Epithelial cell of esophagus (primary cell): ENCODE measurements at regions not wholly inside any gene's neighbourhood (a gene's known extent, or its start where the extent isn't known, plus 50 kb on each side); places are given as distances from the start of the nearest gene placed in this dataset.

Source experiments
- DNase-seq: peaks from one replicate; pipeline ENCODE4 v3.0.0; 2010; ENCODE audit warnings: low read depth
- H3K4me3 ChIP-seq: 2 replicates; pipeline ENCODE4 v1.5.1; 2011; ENCODE audit warnings: mild to moderate bottlenecking, low read length, control low read depth
- CTCF ChIP-seq: IDR thresholded peaks from 2 replicates; pipeline ENCODE4 v1.5.1; 2011; ENCODE audit warnings: low read depth, mild to moderate bottlenecking, low read length, control low read depth, inconsistent platforms; ENCODE audit not compliant: insufficient read depth; ENCODE audit errors: missing control alignments

GRCh38 chr13:89034015-89034414 is 1362.8 kb downstream of the SLITRK5 start:
- no peak for TF ChIP-seq CTCF
- no peak for DNase-seq
- no peak overlapping the region for H3K4me3 ChIP-seq

DNA sequence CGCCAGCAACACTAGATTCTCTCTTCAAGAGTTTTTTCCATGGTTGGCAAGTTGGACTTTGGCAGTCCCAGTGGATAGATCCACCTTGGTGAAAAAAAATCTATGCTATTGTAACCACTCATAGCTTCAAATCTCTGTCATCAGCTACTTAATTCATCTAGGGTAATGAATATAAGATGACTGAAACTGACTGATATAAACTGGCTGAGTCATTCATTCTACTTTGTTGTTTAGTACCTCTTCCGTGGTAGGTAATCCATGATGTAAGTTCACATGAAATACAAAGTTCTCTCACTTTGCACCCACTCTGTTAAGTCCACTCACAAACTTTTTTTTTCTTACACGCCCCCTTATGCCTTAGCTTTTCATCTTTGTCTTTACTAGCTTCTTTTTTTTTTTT is 1381.5 kb downstream of the SLITRK5 start:
- no peak for TF ChIP-seq CTCF
- DNase-seq = peak; percentile 35
- no peak overlapping the region for H3K4me3 ChIP-seq

GRCh38 chr13:89053418-89053817 is 1382.2 kb downstream of the SLITRK5 start:
- no peak for TF ChIP-seq CTCF
- no peak for DNase-seq
- no peak overlapping the region for H3K4me3 ChIP-seq

DNA sequence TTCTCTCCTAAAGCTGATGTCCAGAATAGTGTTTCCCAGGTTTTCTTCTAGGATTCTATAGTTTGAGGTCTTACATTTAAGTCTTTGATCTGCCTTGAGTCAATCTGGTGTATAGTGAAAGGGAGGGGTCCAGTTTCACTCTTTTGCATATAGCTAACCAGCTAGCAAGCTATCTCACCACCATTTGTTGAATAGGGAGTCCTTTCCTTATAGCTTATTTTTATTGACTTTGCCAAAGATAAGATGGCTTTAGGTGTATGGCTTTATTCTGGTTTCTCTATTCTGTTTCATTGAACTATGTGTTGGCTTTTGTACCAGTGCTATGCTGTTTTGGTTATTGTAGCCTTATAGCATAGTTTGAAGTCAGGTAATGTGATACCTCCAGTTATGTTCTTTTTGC is 1386.1 kb downstream of the SLITRK5 start:
- H3K4me3 ChIP-seq = no peak overlapping the region
- DNase-seq = no peak
- no peak for TF ChIP-seq CTCF

DNA sequence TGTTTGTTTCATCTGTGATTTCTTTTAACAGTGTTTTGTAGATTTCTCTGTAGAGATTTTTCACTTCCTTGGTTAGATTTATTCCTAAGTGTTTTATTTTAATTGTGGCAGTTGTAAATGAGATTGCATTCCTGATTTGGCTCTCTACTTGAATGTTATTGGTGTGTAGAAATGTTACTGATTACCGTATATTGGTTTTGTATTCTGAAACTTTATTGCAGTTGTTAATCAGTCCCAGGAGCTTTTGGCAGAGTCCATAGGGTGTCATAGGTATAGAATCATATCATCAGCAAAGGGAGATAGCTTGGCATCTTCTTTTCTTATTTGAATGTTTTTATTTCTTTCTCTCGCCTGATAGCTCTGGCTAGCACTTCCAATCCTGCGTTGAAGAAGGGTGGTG is 1386.7 kb downstream of the SLITRK5 start:
- DNase-seq = no peak
- no peak overlapping the region for H3K4me3 ChIP-seq
- TF ChIP-seq CTCF = no peak

GRCh38 chr13:89061821-89062220 is 1390.7 kb downstream of the SLITRK5 start:
- TF ChIP-seq CTCF = no peak
- no peak overlapping the region for H3K4me3 ChIP-seq
- no peak for DNase-seq

DNA sequence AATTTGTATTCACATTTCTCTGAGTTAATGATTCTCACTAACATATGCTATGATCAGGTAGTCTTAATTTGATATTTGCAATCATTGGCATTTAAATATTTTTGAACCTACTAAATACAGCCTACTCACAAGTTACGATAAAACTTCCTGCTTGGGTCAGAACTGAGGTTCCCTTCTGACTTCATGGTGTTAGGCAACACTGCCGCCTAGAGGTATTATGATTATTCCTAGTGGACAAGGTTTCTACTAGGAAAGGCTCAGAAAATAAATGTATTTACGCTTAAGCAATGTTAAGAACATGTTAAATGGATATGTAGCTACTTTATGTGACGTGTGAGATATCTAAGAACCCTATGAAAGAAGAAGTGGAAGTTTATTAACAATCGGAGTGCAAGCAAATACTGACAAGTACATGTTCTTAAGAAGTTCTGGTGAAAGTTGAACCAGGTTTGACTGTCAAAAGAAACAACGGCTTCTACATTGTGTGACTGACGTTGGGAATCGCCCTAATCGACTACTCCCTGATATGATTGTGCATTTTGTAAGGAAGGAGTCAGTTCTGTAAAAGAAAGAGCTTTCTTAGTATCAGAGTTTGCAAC is 1395.8 kb downstream of the SLITRK5 start:
- peak; percentile 77 for DNase-seq
- TF ChIP-seq CTCF = peak; percentile 83
- no peak overlapping the region for H3K4me3 ChIP-seq
